GM12892 (cell line): ENCODE measurements at regions not wholly inside any gene's neighbourhood (a gene's known extent, or its start where the extent isn't known, plus 50 kb on each side); places are given as distances from the start of the nearest gene placed in this dataset.

Experiments
- DNase-seq: peaks from one replicate; pipeline ENCODE4 v3.0.0; 2011; ENCODE audit not compliant: insufficient read length
- FAIRE-seq: peaks from 2 replicates; lab custom pipeline; 2011; peaks lifted over from hg19 to GRCh38; lab: Jason Lieb, UNC
- POLR2A ChIP-seq: IDR thresholded peaks from 2 replicates; pipeline ENCODE4 v1.6.1; 2011; ENCODE audit warnings: low read depth, low read length, control low read depth
- POLR2AphosphoS5 ChIP-seq: IDR thresholded peaks from 2 replicates; pipeline ENCODE4 v1.6.1; 2011; ENCODE audit warnings: low read depth, low read length, control low read depth
- TAF1 ChIP-seq: IDR thresholded peaks from 2 replicates; pipeline ENCODE4 v1.6.1; 2011; ENCODE audit warnings: low read depth, mild to moderate bottlenecking, control low read depth, low read length, borderline replicate concordance

GRCh38 chr2:128776461-128777195, 458.0 kb upstream of the HS6ST1 start:
- no peak for FAIRE-seq
- DNase-seq, result no peak
- TF ChIP-seq POLR2AphosphoS5 (no peak), POLR2A (no peak), TAF1 (no peak)

GRCh38 chr2:128777196-128778035, 458.7 kb upstream of the HS6ST1 start:
- FAIRE-seq (no peak), DNase-seq (no peak)
- TF ChIP-seq POLR2AphosphoS5 (no peak), POLR2A (no peak), TAF1 (no peak)

- TF ChIP-seq POLR2AphosphoS5, result no peak
- TF ChIP-seq POLR2A, result no peak
- TF ChIP-seq TAF1, result no peak
- FAIRE-seq (no peak), DNase-seq (no peak)
These were observed 460.2 kb upstream of the HS6ST1 start for GRCh38 chr2:128778843-128779242.

- FAIRE-seq (no peak), DNase-seq (no peak)
- no peak for TF ChIP-seq TAF1
- no peak for TF ChIP-seq POLR2AphosphoS5
- no peak for TF ChIP-seq POLR2A
These were observed 460.8 kb upstream of the HS6ST1 start for GRCh38 chr2:128779301-128780095.

GRCh38 chr2:128780434-128781080, 461.9 kb upstream of the HS6ST1 start:
- TF ChIP-seq POLR2A (no peak), POLR2AphosphoS5 (no peak), TAF1 (no peak)
- DNase-seq (no peak), FAIRE-seq (no peak)

DNA sequence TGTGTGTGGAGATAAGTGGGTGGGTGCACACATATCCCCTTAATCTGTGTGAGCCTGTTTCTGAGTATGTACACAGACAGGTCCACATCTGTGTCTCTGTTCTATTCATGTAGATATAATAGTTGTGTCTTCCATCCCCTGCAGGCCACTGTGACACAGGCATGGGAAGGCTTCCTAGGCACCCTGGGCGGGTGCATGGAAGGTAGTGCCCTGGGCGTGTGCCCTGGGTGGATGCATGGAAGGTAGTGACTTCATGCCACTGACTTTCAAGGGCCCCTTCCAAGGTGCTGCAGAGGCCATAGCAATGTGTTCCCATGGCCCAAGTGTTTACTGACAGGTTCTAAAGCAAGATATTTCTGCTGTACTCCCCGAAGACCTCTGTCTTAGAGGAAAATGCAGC, 462.5 kb upstream of the HS6ST1 start:
- TF ChIP-seq TAF1, result no peak
- no peak for TF ChIP-seq POLR2A
- TF ChIP-seq POLR2AphosphoS5, result no peak
- no peak for FAIRE-seq

GRCh38 chr2:128781585-128782385, 463.1 kb upstream of the HS6ST1 start:
- TF ChIP-seq TAF1 (no peak), POLR2A (no peak), POLR2AphosphoS5 (no peak)
- FAIRE-seq, result no peak

More for the DNA sequence above, 462.5 kb upstream of the HS6ST1 start:
- DNase-seq, result no peak

DNA sequence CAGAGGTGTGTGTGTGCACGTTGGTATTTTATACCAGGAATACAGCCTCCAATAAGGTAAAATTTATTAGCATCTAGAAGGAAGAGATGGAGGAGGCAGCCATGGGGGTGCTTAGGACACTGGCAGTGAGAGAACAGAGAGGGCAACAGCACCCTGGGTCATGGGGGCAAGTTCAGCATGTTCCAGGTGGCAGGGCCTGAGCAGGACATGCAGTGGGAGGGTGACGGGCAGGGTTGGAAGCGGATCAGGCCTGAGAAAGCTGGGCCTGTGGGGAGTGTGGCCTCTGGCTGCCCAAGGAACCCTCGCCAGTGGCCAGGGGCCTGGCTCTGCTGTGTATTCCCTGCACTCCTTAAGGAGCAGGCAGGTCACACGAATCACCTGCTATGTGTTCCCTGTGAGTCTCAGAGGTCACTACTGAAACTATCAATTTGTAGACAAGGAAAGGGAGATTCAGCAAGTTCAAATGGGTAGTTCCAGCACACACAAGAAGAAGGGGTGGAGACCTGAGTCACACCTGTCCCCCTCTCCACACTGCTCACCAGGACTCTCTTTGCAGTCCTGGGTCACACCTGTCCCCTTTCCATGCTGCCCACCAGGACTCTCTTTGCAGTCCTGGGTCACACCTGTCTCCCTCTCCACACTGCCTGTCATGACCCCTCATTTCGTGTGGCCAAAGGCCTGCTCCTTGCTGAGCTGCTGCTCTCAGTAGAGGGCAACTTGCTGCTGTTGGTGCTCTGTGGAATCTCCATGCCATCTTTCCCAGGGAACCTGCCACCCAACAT, 463.9 kb upstream of the HS6ST1 start:
- no peak for DNase-seq
- no peak for FAIRE-seq
- TF ChIP-seq POLR2AphosphoS5 (no peak), POLR2A (no peak), TAF1 (no peak)

More at GRCh38 chr2:128781585-128782385, 463.1 kb upstream of the HS6ST1 start:
- DNase-seq, result no peak

DNA sequence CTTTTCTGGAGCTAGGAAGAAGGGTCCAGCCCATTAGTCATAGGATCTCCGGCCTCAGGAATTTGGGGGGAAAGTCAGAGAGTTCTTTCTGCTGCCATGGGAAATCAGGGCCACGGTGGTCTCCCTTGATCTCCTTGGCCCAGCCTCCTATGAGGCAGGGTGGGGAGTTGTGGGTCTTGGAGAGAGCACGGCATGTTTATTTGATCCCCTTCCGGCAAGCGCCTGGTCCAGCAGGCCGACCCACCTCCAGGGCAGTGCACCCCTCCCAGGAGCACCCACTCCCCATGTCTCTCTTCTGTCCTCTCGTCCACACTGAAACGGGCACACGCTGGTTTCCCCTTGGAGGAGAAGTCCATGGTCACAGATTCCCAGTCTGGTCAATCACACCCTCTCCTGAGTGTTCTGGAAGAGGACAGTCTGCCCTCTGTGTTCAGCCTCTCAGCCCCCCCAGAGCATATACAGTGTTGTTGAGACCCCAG, 464.6 kb upstream of the HS6ST1 start:
- FAIRE-seq, result no peak
- TF ChIP-seq POLR2A, result no peak
- no peak for TF ChIP-seq TAF1
- no peak for TF ChIP-seq POLR2AphosphoS5
- DNase-seq, result no peak

- no peak for TF ChIP-seq TAF1
- TF ChIP-seq POLR2A, result no peak
- TF ChIP-seq POLR2AphosphoS5, result no peak
- FAIRE-seq (no peak), DNase-seq (no peak)
These were observed 465.2 kb upstream of the HS6ST1 start for GRCh38 chr2:128783896-128784295.
